GM23338 (cell line): ENCODE measurements at regions not wholly inside any gene's neighbourhood (a gene's known extent, or its start where the extent isn't known, plus 50 kb on each side); places are given as distances from the start of the nearest gene placed in this dataset.

Source experiments
- ATAC-seq: fragments of 200-7000 bp; cut with Tn5 transposase; 3 replicates; pipeline ENCODE4 v1.9.1; 2020
- DNase-seq: peaks from one replicate; pipeline ENCODE4 v3.0.0-alpha.2; 2015; ENCODE audit warnings: low spot score
- H2AFZ ChIP-seq: fragments of 200-600 bp; sonication (generic); 2 replicates; pipeline ENCODE4 v1.8.0; 2016; ENCODE audit warnings: antibody characterized with exemption, mild to moderate bottlenecking, moderate library complexity
- H3F3A ChIP-seq: fragments of 200-600 bp; sonication (generic); replicated peaks from 2 replicates; pipeline ENCODE4 v1.8.0; 2017; ENCODE audit warnings: antibody characterized with exemption, mixed run types, low read depth
- H3K27ac ChIP-seq: fragments of 200-600 bp; sonication (generic); 2 replicates; pipeline ENCODE4 v1.6.1; 2016; ENCODE audit warnings: low read depth
- H3K27me3 ChIP-seq: fragments of 200-600 bp; sonication (generic); 2 replicates; pipeline ENCODE4 v1.8.0; 2016; ENCODE audit warnings: mild to moderate bottlenecking, mixed run types, moderate library complexity; ENCODE audit not compliant: insufficient read depth
- H3K36me3 ChIP-seq: fragments of 200-600 bp; sonication (generic); 2 replicates; pipeline ENCODE4 v1.8.0; 2016; ENCODE audit warnings: mild to moderate bottlenecking; ENCODE audit not compliant: insufficient read depth
- H3K4me1 ChIP-seq: fragments of 200-600 bp; sonication (generic); 2 replicates; pipeline ENCODE4 v1.8.0; 2016; ENCODE audit warnings: mild to moderate bottlenecking, moderate library complexity; ENCODE audit not compliant: insufficient read depth
- H3K4me2 ChIP-seq: fragments of 200-600 bp; sonication (generic); 2 replicates; pipeline ENCODE4 v1.7.1; 2017; ENCODE audit warnings: mixed run types
- H3K4me3 ChIP-seq: fragments of 200-600 bp; sonication (generic); 2 replicates; pipeline ENCODE4 v1.6.1; 2016; ENCODE audit warnings: mixed run types
- H3K79me2 ChIP-seq: fragments of 200-600 bp; sonication (generic); replicated peaks from 2 replicates; pipeline ENCODE4 v1.8.0; 2017; ENCODE audit warnings: mild to moderate bottlenecking; ENCODE audit not compliant: insufficient read depth
- H3K9me2 ChIP-seq: fragments of 200-600 bp; sonication (generic); 2 replicates; pipeline ENCODE4 v1.8.0; 2017; ENCODE audit not compliant: insufficient read depth
- H4K20me1 ChIP-seq: fragments of 200-600 bp; sonication (generic); replicated peaks from 2 replicates; pipeline ENCODE4 v1.8.0; 2017; ENCODE audit warnings: mild to moderate bottlenecking; ENCODE audit not compliant: insufficient read depth
- H3K27ac Mint-ChIP-seq: 2 replicates; pipeline ENCODE4 v1.8.0; 2020; ENCODE audit warnings: inconsistent platforms, mild to moderate bottlenecking, moderate library complexity, mixed read lengths
- H3K27me3 Mint-ChIP-seq: 3 replicates; pipeline ENCODE4 v1.8.0; 2022; ENCODE audit warnings: low read depth, mild to moderate bottlenecking, moderate library complexity, mixed read lengths, inconsistent platforms; ENCODE audit not compliant: insufficient read depth, poor library complexity
- H3K36me3 Mint-ChIP-seq: 3 replicates; pipeline ENCODE4 v1.8.0; 2021; ENCODE audit warnings: low read depth, mild to moderate bottlenecking, inconsistent platforms, moderate library complexity, mixed read lengths
- H3K4me1 Mint-ChIP-seq: 3 replicates; pipeline ENCODE4 v1.8.0; 2020; ENCODE audit warnings: mild to moderate bottlenecking, inconsistent platforms, mixed read lengths
- H3K4me3 Mint-ChIP-seq: 3 replicates; pipeline ENCODE4 v1.8.0; 2021; ENCODE audit warnings: moderate library complexity, mild to moderate bottlenecking, inconsistent platforms, mixed read lengths
- H3K9me3 Mint-ChIP-seq: 3 replicates; pipeline ENCODE4 v1.8.0; 2020; ENCODE audit warnings: moderate library complexity, mild to moderate bottlenecking, inconsistent platforms, mixed read lengths
- CREB1 ChIP-seq: fragments of 250-450 bp; sonication (Bioruptor Pico); IDR thresholded peaks from 2 replicates; pipeline ENCODE4 v1.5.0; 2020; ENCODE audit warnings: low read depth, mild to moderate bottlenecking, moderate library complexity
- EZH2 ChIP-seq: fragments of 200-600 bp; sonication (generic); IDR thresholded peaks from one replicate; pipeline ENCODE4 v1.8.0; 2017; ENCODE audit warnings: antibody characterized with exemption, mild to moderate bottlenecking, low read depth; ENCODE audit not compliant: unreplicated experiment
- EZH2phosphoT487 ChIP-seq: fragments of 200-600 bp; sonication (generic); IDR thresholded peaks from one replicate; pipeline ENCODE4 v1.8.1; 2018; ENCODE audit warnings: antibody characterized with exemption; ENCODE audit not compliant: unreplicated experiment
- JUNB ChIP-seq: IDR thresholded peaks from one replicate; pipeline ENCODE4 v1.6.1; 2016; ENCODE audit warnings: antibody characterized with exemption; ENCODE audit not compliant: unreplicated experiment
- NANOG ChIP-seq: IDR thresholded peaks from 2 replicates; pipeline ENCODE4 v1.6.1; 2016; ENCODE audit warnings: antibody characterized with exemption, borderline replicate concordance
- POLR2AphosphoS5 ChIP-seq: IDR thresholded peaks from 2 replicates; pipeline ENCODE4 v1.6.1; 2016; ENCODE audit warnings: antibody characterized with exemption, low read depth
- STAT1 ChIP-seq: IDR thresholded peaks from one replicate; pipeline ENCODE4 v1.6.1; 2016; ENCODE audit warnings: antibody characterized with exemption; ENCODE audit not compliant: unreplicated experiment
- ZNF114 ChIP-seq: fragments of 250-450 bp; sonication (Bioruptor Pico); IDR thresholded peaks from 2 replicates; pipeline ENCODE4 v1.5.0; 2020; ENCODE audit warnings: mild to moderate bottlenecking, moderate library complexity
- ZNF331 ChIP-seq: fragments of 250-450 bp; sonication (Bioruptor Pico); IDR thresholded peaks from 2 replicates; pipeline ENCODE4 v1.5.0; 2020; ENCODE audit warnings: low read depth, mild to moderate bottlenecking, moderate library complexity
- TF ChIP-seq, protein P1 (sequence below): IDR thresholded peaks from 2 replicates; pipeline ENCODE4 v1.6.1; 2016; ENCODE audit warnings: antibody characterized with exemption
- TF ChIP-seq, protein P2 (sequence below): IDR thresholded peaks from one replicate; pipeline ENCODE4 v1.6.1; 2018; ENCODE audit warnings: antibody characterized with exemption; ENCODE audit not compliant: unreplicated experiment
- TF ChIP-seq, protein P3 (sequence below): fragments of 250-450 bp; sonication (Bioruptor Pico); IDR thresholded peaks from 2 replicates; pipeline ENCODE4 v1.5.0; 2020; ENCODE audit warnings: mild to moderate bottlenecking, moderate library complexity
- TF ChIP-seq, protein P4 (sequence below), 2 experiments: fragments of 200-600 bp in 1 of 2; sonication (generic) in 1 of 2; conservative IDR thresholded peaks; 2 replicates each; pipeline versions ENCODE4 v1.5.1 to v1.6.1; 2016 to 2017; ENCODE audit warnings: antibody characterized with exemption in 2 of 2, low read depth in 2 of 2, mild to moderate bottlenecking in 2 of 2, moderate library complexity in 1 of 2

DNA sequence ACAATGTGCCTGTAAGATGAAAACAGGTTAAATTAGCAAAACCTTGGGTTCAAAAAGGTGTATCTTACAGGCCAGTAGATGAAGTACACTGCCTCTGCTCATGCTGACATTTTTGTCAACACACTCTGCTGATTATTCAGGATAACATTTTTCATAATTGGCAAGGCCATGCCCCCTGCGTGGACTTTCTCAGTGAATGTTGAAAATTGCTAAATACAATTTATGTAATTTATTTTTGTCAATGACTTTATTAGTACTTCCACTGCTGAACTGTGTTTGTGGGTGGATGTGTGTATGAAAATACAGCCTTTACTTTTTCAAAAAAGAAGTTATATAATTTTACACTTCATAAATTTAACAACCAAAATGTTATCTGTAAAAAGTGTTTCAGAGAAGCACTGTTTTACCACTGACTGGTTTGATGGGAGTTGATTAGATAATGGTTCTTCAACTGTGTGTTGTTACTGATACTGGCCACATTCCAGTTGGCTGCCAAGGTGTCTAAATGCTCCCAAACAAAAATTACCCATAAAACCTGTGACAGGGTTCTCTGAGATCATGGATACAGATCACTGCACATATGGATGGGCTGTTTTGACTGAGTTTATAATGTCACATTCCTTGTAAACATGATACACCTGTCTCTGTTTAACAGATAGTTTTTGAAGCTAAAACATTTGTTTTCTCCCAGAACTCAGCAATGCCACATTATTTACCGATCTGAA lies 151.9 kb upstream of the SLC7A11 start:
- H2AFZ ChIP-seq, result no peak overlapping the region
- no peaks in the 10 kb centered on the region for H3K9me2 ChIP-seq
- no peak overlapping the region for H3K4me2 ChIP-seq
- Mint-ChIP-seq H3K4me1 (peaks cover 9% of the 10 kb centered on the region; the same call in 2 of the 3 replicates), H3K27me3 (no peaks in the 10 kb centered on the region), H3K36me3 (no peaks in the 10 kb centered on the region), H3K9me3 (no peaks in the 10 kb centered on the region), H3K27ac (no peak overlapping the region), H3K4me3 (no peak overlapping the region)
- DNase-seq (no peak), ATAC-seq (no peak)
- H3K36me3 ChIP-seq, result no peaks in the 10 kb centered on the region
- no peaks in the 10 kb centered on the region for H3K79me2 ChIP-seq
- H3K4me3 ChIP-seq, result no peak overlapping the region
- TF ChIP-seq, protein P1, sequence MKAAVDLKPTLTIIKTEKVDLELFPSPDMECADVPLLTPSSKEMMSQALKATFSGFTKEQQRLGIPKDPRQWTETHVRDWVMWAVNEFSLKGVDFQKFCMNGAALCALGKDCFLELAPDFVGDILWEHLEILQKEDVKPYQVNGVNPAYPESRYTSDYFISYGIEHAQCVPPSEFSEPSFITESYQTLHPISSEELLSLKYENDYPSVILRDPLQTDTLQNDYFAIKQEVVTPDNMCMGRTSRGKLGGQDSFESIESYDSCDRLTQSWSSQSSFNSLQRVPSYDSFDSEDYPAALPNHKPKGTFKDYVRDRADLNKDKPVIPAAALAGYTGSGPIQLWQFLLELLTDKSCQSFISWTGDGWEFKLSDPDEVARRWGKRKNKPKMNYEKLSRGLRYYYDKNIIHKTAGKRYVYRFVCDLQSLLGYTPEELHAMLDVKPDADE, result no peak
- TF ChIP-seq NANOG (no peak), EZH2 (no peak), ZNF114 (no peak), POLR2AphosphoS5 (no peak), CREB1 (CRISPR knock-in tag) (no peak), JUNB (no peak), ZNF331 (no peak), STAT1 (no peak), EZH2phosphoT487 (no peak)
- TF ChIP-seq, protein P2, sequence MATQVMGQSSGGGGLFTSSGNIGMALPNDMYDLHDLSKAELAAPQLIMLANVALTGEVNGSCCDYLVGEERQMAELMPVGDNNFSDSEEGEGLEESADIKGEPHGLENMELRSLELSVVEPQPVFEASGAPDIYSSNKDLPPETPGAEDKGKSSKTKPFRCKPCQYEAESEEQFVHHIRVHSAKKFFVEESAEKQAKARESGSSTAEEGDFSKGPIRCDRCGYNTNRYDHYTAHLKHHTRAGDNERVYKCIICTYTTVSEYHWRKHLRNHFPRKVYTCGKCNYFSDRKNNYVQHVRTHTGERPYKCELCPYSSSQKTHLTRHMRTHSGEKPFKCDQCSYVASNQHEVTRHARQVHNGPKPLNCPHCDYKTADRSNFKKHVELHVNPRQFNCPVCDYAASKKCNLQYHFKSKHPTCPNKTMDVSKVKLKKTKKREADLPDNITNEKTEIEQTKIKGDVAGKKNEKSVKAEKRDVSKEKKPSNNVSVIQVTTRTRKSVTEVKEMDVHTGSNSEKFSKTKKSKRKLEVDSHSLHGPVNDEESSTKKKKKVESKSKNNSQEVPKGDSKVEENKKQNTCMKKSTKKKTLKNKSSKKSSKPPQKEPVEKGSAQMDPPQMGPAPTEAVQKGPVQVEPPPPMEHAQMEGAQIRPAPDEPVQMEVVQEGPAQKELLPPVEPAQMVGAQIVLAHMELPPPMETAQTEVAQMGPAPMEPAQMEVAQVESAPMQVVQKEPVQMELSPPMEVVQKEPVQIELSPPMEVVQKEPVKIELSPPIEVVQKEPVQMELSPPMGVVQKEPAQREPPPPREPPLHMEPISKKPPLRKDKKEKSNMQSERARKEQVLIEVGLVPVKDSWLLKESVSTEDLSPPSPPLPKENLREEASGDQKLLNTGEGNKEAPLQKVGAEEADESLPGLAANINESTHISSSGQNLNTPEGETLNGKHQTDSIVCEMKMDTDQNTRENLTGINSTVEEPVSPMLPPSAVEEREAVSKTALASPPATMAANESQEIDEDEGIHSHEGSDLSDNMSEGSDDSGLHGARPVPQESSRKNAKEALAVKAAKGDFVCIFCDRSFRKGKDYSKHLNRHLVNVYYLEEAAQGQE, result no peak
- TF ChIP-seq, protein P3, sequence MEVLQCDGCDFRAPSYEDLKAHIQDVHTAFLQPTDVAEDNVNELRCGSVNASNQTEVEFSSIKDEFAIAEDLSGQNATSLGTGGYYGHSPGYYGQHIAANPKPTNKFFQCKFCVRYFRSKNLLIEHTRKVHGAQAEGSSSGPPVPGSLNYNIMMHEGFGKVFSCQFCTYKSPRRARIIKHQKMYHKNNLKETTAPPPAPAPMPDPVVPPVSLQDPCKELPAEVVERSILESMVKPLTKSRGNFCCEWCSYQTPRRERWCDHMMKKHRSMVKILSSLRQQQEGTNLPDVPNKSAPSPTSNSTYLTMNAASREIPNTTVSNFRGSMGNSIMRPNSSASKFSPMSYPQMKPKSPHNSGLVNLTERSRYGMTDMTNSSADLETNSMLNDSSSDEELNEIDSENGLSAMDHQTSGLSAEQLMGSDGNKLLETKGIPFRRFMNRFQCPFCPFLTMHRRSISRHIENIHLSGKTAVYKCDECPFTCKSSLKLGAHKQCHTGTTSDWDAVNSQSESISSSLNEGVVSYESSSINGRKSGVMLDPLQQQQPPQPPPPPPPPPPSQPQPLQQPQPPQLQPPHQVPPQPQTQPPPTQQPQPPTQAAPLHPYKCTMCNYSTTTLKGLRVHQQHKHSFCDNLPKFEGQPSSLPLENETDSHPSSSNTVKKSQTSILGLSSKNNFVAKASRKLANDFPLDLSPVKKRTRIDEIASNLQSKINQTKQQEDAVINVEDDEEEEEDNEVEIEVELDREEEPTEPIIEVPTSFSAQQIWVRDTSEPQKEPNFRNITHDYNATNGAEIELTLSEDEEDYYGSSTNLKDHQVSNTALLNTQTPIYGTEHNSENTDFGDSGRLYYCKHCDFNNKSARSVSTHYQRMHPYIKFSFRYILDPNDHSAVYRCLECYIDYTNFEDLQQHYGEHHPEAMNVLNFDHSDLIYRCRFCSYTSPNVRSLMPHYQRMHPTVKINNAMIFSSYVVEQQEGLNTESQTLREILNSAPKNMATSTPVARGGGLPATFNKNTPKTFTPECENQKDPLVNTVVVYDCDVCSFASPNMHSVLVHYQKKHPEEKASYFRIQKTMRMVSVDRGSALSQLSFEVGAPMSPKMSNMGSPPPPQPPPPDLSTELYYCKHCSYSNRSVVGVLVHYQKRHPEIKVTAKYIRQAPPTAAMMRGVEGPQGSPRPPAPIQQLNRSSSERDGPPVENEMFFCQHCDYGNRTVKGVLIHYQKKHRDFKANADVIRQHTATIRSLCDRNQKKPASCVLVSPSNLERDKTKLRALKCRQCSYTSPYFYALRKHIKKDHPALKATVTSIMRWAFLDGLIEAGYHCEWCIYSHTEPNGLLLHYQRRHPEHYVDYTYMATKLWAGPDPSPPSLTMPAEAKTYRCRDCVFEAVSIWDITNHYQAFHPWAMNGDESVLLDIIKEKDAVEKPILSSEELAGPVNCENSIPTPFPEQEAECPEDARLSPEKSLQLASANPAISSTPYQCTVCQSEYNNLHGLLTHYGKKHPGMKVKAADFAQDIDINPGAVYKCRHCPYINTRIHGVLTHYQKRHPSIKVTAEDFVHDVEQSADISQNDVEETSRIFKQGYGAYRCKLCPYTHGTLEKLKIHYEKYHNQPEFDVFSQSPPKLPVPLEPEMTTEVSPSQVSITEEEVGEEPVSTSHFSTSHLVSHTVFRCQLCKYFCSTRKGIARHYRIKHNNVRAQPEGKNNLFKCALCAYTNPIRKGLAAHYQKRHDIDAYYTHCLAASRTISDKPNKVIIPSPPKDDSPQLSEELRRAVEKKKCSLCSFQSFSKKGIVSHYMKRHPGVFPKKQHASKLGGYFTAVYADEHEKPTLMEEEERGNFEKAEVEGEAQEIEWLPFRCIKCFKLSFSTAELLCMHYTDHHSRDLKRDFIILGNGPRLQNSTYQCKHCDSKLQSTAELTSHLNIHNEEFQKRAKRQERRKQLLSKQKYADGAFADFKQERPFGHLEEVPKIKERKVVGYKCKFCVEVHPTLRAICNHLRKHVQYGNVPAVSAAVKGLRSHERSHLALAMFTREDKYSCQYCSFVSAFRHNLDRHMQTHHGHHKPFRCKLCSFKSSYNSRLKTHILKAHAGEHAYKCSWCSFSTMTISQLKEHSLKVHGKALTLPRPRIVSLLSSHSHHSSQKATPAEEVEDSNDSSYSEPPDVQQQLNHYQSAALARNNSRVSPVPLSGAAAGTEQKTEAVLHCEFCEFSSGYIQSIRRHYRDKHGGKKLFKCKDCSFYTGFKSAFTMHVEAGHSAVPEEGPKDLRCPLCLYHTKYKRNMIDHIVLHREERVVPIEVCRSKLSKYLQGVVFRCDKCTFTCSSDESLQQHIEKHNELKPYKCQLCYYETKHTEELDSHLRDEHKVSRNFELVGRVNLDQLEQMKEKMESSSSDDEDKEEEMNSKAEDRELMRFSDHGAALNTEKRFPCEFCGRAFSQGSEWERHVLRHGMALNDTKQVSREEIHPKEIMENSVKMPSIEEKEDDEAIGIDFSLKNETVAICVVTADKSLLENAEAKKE (CRISPR knock-in tag), result no peak
- TF ChIP-seq, protein P4, sequence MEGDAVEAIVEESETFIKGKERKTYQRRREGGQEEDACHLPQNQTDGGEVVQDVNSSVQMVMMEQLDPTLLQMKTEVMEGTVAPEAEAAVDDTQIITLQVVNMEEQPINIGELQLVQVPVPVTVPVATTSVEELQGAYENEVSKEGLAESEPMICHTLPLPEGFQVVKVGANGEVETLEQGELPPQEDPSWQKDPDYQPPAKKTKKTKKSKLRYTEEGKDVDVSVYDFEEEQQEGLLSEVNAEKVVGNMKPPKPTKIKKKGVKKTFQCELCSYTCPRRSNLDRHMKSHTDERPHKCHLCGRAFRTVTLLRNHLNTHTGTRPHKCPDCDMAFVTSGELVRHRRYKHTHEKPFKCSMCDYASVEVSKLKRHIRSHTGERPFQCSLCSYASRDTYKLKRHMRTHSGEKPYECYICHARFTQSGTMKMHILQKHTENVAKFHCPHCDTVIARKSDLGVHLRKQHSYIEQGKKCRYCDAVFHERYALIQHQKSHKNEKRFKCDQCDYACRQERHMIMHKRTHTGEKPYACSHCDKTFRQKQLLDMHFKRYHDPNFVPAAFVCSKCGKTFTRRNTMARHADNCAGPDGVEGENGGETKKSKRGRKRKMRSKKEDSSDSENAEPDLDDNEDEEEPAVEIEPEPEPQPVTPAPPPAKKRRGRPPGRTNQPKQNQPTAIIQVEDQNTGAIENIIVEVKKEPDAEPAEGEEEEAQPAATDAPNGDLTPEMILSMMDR (conservative IDR thresholded peaks at IDR 0.05; ENCODE audit: low read depth in 2 of 2), result no peak
- H3K27me3 ChIP-seq, result no peaks in the 10 kb centered on the region
- H4K20me1 ChIP-seq, result no peaks in the 10 kb centered on the region
- peaks cover 9% of the 10 kb centered on the region; the same call in 1 of the 2 replicates for H3K4me1 ChIP-seq
- H3K27ac ChIP-seq, result no peak overlapping the region
- H3F3A ChIP-seq, result no peaks in the 10 kb centered on the region
